ENCODE measurements at regions not wholly inside any gene's neighbourhood (a gene's known extent, or its start where the extent isn't known, plus 50 kb on each side); places are given as distances from the start of the nearest gene placed in this dataset.

- TF ChIP-seq THAP11 (CRISPR knock-in tag; IDR thresholded peaks at IDR 0.05): no peak
These were observed 327.1 kb upstream of the GALNT5 start (continued) for GRCh38 chr2:156930423-156930822.

- Histone ChIP-seq H3K27ac (ENCODE audit: extremely low read length, insufficient read depth, low read length) (no peak overlapping the region), H3K27me3 (ENCODE audit: control insufficient read depth in 1 of 2, insufficient read depth in 2 of 2, low read length in 2 of 2) (no peaks in the 10 kb centered on the region), H3K79me2 (ENCODE audit: insufficient read depth, low read length) (no peaks in the 10 kb centered on the region), H4K20me1 (ENCODE audit: insufficient read depth, low read length) (no peaks in the 10 kb centered on the region), H3K4me3 (replicated peaks in 1 of 3; ENCODE audit: insufficient read depth in 1 of 3, low read depth in 2 of 3, low read length in 3 of 3) (no peak overlapping the region), H2AFZ (ENCODE audit: low read length) (no peak overlapping the region), H3K9ac (ENCODE audit: insufficient read depth, low read depth, low read length) (no peak overlapping the region), H3K4me2 (ENCODE audit: low read depth, low read length) (no peak overlapping the region), H3K9me3 (ENCODE audit: low read length) (peaks cover 16% of the 10 kb centered on the region), H3K4me1 (ENCODE audit: insufficient read depth, low read length) (no peaks in the 10 kb centered on the region), H3K36me3 (replicated peaks in 1 of 2; ENCODE audit: control insufficient read depth in 1 of 2, insufficient read depth in 2 of 2, low read length in 2 of 2) (no peaks in the 10 kb centered on the region)
- no TSS peak for BruUV-seq (replicated peaks)
- DNase-seq (ENCODE audit: low spot score) (no peak), ATAC-seq (no peak), FAIRE-seq (no peak)
- intact Hi-C loops (cut with micrococcal nuclease; ENCODE audit: unreplicated experiment) (no loop called here), in situ Hi-C loops (cut with HindIII; ENCODE audit: extremely low pct_ligation_motif_present, low pct_unique_long_range_greater_than_20kb) (no loop called here)
- POLR2A ChIA-PET: no interaction called here
- CTCF ChIA-PET (ENCODE audit: low intra/inter-chr PET ratio, low total read pairs): no interaction called here
- WGBS (ENCODE audit: low lambda C conversion rate): 0% methylated on average over 3 of the region's 3 CpGs
- TF ChIP-seq RXRA (CRISPR knock-in tag; IDR thresholded peaks at IDR 0.05) (no peak), MED8 (CRISPR knock-in tag; IDR thresholded peaks at IDR 0.05; ENCODE audit: insufficient replicate concordance) (no peak)
These were observed 323.8 kb upstream of the GALNT5 start for GRCh38 chr2:156933645-156934225.

GRCh38 chr2:156935616-156936015 is 321.9 kb upstream of the GALNT5 start:
- no peak overlapping the region for H2AFZ ChIP-seq (ENCODE audit: low read length)
- no peaks in the 10 kb centered on the region for H3K36me3 ChIP-seq (replicated peaks in 1 of 2; ENCODE audit: control insufficient read depth in 1 of 2, insufficient read depth in 2 of 2, low read length in 2 of 2)
- no peaks in the 10 kb centered on the region for H3K79me2 ChIP-seq (ENCODE audit: insufficient read depth, low read length)
- no peak for ATAC-seq
- no peaks in the 10 kb centered on the region for H4K20me1 ChIP-seq (ENCODE audit: insufficient read depth, low read length)
- CTCF ChIA-PET (ENCODE audit: low intra/inter-chr PET ratio, low total read pairs): no interaction called here
- no peak overlapping the region for H3K9ac ChIP-seq (ENCODE audit: insufficient read depth, low read depth, low read length)
- H3K27me3 ChIP-seq (ENCODE audit: control insufficient read depth in 1 of 2, insufficient read depth in 2 of 2, low read length in 2 of 2): no peaks in the 10 kb centered on the region
- H3K4me3 ChIP-seq (replicated peaks in 1 of 3; ENCODE audit: insufficient read depth in 1 of 3, low read depth in 2 of 3, low read length in 3 of 3): no peak overlapping the region
- DNase-seq (ENCODE audit: low spot score): no peak
- intact Hi-C loops (cut with micrococcal nuclease; ENCODE audit: unreplicated experiment) (no loop called here), in situ Hi-C loops (cut with HindIII; ENCODE audit: extremely low pct_ligation_motif_present, low pct_unique_long_range_greater_than_20kb) (no loop called here)
- 11% methylated on average over 5 of the region's 5 CpGs for WGBS (ENCODE audit: low lambda C conversion rate)
- POLR2A ChIA-PET: no interaction called here
- H3K9me3 ChIP-seq (ENCODE audit: low read length): peaks cover 23% of the 10 kb centered on the region
- FAIRE-seq: no peak
- BruUV-seq (replicated peaks): no TSS peak
- H3K27ac ChIP-seq (ENCODE audit: extremely low read length, insufficient read depth, low read length): no peak overlapping the region
- no peak overlapping the region for H3K4me2 ChIP-seq (ENCODE audit: low read depth, low read length)
- no peaks in the 10 kb centered on the region for H3K4me1 ChIP-seq (ENCODE audit: insufficient read depth, low read length)
- no peak for TF ChIP-seq ZNF724P (CRISPR knock-in tag; IDR thresholded peaks at IDR 0.05; ENCODE audit: borderline replicate concordance)
- no peak for TF ChIP-seq ZNF883 (CRISPR knock-in tag; IDR thresholded peaks at IDR 0.05; ENCODE audit: not compliant biosample characterization)
- TF ChIP-seq PHF21A (CRISPR knock-in tag; IDR thresholded peaks at IDR 0.05): no peak
- TF ChIP-seq BORCS8-MEF2B (CRISPR knock-in tag; IDR thresholded peaks at IDR 0.05): no peak
- TF ChIP-seq SRSF9 (IDR thresholded peaks at IDR 0.05; ENCODE audit: borderline replicate concordance, insufficient read depth, low read depth, low read length, poor library complexity, severe bottlenecking): no peak
- TF ChIP-seq ZBTB20 (CRISPR knock-in tag; IDR thresholded peaks at IDR 0.05; ENCODE audit: borderline replicate concordance, low read depth): no peak
- no peak for TF ChIP-seq ATF2 (CRISPR knock-in tag; IDR thresholded peaks at IDR 0.05)
- TF ChIP-seq RBAK (CRISPR knock-in tag; IDR thresholded peaks at IDR 0.05): no peak
- no peak for TF ChIP-seq THAP8 (CRISPR knock-in tag; IDR thresholded peaks at IDR 0.05; ENCODE audit: borderline replicate concordance)
- no peak for TF ChIP-seq TFDP1 (CRISPR knock-in tag; IDR thresholded peaks at IDR 0.05; ENCODE audit: borderline replicate concordance)
- TF ChIP-seq ZNF788 (CRISPR knock-in tag; IDR thresholded peaks at IDR 0.05; ENCODE audit: borderline replicate concordance): no peak

Measured in HepG2 (cell line).